NAMALWA (cell line): ENCODE measurements at regions not wholly inside any gene's neighbourhood (a gene's known extent, or its start where the extent isn't known, plus 50 kb on each side); places are given as distances from the start of the nearest gene placed in this dataset.
"Not testable (repeated sequence)": the region's sequence is repeated elsewhere in the genome, so short reads cannot be mapped to it uniquely, and the experiment has no call there.

ENCODE experiments used
- DNase-seq: peaks from one replicate; pipeline ENCODE4 v3.0.0-alpha.2; 2015; ENCODE audit warnings: low spot score

DNA sequence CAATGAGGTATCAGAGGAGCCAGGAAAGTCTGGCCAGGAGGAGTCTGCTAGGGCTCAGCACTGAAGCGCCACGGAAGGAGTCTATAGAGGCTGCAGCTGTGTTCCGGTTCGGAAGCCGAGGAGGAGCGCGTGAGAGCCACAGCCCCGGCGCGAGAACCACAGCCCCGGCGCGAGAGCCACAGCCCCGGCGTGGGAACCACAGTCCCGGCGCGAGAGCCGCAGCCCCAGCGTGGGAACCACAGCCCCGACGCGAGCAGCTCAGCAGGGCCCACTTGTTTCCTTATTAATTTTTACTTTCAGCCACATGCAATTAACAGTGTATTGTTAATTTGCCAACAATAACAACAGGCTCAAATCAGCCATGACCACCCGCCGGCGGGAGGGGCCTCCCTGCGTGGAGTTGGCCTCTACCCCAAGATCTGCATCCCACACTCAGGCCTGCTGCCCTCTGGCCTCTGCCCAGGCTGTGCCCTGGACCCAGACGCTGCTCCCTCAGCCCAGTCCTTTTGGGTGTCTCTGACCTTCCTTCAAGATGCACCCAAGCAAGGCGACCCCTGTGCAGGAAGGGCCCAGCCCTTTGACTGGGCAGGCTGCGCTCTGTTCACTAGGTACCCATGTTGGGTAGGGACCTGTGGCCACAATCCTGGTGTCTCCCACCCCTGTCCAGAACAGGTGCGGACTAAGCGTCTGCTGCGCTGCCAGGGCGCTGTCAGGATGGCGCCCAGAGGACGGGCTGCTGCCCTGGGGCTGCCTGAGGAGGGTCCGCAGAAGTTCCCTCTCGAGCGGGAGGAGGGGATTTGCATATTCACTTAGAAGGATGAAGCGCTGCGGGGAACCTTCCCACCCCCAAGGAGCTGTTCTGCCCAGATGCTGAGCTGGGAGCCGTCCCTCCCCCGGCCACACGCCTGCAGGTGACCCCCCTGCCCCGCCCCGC, 113.8 kb downstream of the ADRA2C start:
- DNase-seq: peak; percentile 46

DNA sequence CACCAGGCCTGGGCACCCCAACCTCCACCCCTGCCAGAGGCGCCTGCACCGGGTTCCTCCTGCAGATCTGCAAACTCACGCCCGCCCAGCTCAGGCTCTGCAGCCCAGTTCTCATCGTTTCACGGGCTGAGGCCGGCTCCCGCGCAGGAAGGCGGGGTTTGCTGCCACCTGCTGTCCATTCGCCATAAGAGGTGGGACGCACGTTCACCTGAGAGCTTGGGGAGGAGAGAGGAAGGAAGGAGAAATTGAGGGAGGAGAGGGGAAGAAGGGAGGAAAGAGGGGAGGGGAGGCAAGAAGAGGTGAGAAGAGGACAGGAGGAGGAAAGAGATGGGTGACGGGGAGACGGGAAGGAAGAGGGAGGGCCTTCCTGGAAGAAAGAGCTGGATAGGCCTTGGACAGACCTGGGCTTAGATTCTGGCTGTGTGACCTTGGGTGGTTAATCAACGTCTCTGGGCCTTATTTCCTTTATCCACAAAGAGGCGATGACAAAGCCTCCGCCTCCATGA, 114.5 kb downstream of the ADRA2C start:
- peak; percentile 83 for DNase-seq

DNA sequence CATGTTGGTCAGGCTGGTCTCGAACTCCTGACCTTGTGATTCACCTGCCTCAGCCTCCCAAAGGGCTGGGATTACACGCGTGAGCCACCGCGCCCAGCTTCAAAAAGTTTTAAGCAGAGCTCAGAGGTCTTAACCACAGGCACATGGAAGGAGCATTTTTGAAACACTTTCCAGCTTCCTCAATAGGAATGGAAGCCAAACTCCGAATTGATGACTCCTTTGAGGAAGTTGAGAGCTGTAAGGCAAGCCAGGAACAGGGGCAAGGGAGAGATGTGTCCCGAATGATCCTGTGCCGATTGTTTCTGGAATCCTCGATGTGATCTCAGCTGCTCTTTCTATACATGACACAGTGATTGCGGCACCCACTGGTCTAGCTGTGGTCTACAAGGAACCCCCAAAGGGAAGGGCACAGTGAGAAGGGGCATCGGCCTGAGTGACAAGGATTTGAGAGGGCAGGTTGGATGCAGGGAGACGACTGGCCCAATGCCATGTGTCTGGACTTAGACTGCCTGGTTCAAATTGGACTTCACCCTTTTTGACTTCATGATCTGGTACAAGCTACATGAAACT, 116.2 kb downstream of the ADRA2C start:
- not testable (repeated sequence) for DNase-seq

DNA sequence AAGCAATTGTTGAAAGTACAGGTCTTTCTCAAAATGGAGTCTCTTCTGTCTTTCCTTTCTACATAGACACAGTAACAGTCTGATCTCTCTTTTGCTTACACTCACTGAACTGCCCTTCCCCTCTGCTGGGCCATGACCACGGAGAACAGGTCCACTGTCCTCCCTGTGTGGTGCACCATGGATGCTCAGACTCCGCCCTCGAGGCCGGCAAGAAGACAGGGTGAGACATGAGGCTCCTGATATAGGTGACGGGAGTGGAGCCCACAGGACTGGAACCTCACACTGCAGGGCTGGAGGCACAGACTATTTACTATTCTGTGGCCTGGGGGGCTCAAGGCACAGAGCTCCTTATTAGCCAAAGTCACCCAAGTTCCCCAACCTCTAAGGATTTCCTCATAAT, 118.1 kb downstream of the ADRA2C start:
- not testable (repeated sequence) for DNase-seq

DNA sequence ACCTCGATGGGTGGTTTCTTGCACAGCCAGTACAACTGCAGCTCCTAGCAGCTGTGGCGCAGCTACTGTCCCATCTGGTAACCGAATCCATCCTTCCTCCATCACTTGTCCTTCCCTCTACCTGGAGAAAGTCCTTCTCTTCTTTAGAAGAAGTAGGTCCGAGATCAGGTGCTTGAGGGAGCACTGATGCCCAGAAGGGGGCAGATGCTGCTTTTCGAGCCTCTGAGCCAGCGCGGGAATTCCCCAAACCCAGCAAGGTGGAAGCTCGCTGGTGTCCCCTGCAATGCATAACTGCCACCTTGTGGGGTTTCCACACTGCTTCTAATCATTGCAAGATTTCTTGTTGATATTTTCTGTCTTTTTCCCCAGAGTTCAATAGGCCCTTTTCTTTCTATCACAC, 127.4 kb downstream of the ADRA2C start:
- peak; percentile 53 for DNase-seq

DNA sequence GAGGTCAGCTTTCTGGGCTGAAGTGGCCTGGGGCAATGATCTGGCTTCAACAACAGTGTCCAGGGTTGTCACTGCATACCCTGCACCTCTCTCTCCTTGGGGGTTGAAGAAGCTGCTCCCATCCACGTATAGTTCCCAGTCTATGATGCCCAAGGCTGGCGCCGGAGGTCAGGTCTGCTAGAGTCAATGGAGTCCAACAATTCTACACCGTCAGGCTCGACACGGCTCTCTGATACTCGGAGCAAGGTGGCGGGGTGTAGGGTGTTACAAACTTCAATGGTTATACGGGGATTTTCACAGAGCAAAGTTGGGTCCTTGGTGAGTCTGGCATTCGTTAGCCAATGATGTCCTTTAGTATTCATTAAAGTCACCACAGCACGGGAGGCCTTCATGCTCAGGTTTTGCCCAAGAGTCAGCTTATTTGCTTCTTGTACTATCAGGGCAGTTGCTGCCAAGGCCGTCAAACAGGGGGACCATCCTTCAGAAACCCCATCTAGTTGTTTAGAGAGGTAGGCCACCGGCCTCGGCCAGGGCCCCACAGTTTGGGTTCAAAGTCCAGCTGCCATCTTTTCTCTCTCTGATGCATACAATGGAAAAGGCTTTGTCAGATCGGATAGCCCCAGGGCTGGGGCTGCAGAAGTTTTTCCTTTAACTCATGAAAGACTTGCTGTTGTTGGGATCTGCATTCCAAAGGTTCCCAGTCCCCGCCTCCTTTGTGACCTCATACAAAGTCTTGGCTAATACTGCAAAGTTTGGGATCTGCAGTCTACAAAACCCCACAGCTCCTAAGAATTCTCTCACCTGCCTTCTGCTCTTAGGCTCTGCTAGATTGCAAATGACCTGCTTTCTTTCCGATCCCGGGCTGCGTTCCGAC, 128.1 kb downstream of the ADRA2C start:
- not testable (repeated sequence) for DNase-seq

DNA sequence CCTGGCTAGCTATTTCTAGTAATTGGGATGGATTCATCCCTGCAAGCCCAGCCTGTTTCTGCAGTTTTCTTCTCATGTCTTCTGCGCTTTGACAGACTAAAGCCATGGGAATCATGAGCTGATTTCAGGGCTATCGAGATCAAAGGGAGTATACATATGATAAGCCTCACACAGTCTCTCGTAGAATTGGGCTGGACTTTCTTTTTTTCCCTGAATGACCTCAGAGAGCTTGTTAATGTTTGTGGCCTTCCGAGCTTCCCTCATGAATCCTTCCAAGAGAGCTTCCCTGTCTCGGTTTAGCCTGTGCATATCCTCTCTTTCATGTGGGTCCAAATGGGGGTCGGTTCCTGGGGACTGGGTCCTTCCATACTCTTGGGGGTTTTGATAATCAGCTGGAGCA, 130.3 kb downstream of the ADRA2C start:
- no peak for DNase-seq

DNA sequence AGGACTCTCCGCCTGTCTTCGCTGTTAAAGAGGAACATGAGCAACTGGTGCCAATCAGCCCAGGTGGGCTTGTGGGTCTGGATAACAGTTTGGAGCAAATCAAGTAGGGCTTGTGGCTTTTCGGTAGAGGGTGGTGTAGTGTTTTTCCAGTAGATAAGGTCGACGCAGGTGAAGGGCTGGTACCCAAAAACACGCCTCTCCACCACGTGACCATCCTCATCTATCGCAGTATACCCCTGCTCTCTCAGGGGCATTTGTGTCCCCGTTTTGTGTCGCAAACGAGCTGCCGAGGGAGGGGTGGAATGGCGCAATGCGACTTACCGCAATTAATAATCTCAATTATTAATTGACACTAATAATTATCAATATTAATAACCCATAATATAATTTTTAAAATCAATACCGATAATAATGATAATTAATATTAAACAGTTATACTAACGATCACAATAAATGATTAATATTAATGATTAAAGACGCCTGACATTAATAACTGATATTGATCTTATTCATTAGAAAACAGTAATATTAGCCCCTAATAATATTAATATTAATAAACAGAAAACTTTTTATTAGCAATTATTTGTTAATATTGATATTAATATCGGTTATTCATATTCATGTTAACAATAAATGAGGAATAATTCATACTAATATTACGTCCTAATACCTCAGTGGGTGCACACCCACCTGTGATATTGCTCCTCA, 130.8 kb downstream of the ADRA2C start:
- DNase-seq: not testable (repeated sequence)

DNA sequence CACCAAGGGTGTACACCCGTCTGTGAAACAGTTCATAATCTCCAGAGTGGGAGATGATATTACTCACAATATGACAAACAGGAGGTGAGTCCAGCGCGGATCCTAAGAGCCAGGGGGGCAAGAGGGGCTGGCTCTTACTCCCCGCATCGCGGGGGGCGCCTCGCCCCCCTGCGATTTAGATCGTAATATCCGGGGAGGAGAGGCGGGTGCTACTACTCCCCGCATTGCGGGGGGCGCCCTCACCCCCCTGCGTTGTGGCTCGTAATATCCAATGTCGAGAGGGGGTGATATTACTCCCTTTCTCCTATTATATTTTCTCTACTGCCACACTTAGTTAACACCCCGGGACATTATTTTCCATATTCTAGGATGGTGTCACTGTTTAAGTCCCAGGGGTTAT, 131.9 kb downstream of the ADRA2C start:
- DNase-seq: no peak

DNA sequence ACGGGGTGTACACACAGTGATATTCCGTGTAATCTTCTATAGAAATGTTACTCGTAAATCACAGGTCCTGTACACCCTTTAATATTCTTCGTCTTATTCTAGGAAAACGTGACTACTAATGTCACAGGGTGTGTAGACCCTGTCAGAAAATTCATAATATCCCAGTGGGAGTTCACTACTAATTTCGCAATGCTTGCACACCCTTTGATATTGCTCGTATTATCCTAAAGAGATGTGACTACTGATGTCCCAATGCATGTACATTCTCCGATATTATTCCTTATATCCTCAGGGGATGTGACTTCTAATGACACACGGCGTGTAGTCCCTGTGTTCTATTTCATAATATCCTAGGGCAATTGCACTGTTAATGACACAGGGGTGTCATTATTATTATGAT, 132.7 kb downstream of the ADRA2C start:
- DNase-seq: not testable (repeated sequence)

DNA sequence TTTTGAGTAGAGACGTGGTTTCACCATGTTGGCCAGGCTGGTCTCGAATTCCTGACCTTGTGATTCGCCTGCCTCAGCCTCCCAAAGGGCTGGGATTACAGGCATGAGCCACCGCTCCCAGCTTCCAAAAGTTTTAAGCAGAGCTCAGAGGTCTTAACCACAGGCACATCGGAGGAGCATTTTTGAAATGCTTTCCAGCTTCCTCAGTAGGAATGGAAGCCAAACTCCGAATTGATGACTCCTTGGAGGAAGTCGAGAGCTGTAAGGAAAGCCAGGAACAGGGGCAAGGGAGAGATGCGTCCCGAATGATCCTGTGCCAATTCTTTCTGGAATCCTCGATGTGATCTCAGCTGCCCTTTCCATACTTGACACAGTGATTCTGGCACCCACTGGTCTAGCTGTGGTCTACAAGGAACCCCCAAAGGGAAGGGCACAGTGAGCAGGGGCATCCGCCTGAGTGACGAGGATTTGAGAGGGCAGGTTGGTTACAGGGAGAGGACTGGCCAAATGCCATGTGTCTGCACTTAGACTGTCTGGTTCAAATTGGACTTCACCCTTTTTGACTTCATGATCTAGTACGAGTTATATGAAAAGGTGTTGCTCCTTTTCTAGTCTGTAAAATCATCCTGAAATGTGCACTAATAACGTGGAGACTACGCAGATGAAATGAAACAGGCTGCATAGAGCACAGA, 138.2 kb downstream of the ADRA2C start:
- DNase-seq: not testable (repeated sequence)

DNA sequence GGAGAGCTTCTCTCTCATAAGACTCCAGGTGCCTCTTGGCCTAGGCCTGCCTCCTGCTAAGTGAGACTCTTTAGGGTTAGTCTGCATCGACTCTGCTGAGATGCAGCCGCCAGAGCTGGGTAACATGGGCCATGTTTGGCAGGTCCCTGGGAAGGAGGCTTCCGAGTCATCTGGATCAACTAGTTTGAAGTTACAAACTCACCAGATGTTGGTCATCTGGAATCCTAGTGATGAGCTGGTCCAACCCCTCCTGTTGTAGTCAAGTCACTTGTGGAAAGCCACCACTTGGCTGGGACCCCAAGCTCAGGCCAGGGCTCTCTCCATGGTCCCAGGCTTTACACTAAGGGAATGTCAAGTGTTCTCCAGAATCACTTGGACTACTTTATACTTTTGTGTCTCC, 143.4 kb downstream of the ADRA2C start:
- DNase-seq: not testable (repeated sequence)

DNA sequence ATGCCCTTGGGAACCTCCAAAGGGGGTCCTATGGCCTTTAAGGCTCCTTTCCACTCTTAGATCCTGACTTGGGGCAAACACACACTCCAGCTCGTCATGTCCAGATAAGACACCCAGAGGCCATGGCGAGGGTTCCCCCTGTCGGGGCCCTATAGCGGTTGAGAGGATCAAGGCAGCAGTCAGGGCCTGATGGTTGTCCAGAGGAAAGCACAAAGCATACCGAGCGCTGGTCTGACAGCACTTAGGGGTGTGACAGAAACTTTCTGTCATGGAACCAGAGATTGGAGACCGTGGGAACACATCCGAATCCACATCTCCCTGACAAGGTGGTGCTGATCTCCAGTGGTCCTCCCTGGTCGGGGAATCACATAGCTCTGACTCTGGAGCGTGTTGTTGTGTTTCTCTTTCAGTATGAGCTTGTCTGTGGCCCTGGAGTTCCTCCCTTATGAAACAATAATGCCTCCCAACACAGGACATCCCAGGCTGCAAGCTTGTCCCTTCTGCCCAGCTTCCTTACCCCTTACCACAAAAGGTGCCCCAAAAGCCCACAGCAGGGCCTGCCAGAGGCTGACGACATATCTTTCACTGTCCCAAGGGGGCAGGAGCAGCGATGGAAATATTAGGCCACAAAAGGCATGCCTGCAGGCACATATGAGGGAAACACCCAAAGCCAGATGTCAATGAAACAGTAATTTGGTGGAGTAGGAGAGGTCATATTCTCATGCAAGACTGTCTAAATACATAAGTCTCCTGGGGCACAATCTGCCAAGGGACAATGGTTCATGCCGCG, 144.2 kb downstream of the ADRA2C start:
- not testable (repeated sequence) for DNase-seq

DNA sequence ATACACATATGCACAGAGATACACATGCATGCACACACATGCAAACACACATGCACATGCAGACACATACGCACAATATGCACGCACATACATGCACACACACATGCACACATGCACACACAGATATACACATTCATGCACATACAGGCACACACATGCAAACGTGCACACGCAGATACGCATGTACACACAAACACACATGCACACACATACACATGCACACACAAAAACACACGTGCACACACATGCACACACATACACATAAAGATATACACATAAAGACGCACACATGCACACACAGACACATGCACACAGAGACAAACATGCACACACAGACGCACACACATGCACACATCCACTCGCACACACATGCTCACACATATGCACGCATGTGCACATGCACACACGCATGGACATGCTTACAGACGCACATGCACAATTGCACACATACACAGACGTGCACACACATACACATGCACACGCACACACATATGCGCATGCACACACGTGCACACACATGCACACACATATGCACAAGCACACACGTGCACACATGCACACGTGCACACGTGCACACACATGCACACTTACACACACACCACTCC, 145.2 kb downstream of the ADRA2C start:
- DNase-seq: no peak

DNA sequence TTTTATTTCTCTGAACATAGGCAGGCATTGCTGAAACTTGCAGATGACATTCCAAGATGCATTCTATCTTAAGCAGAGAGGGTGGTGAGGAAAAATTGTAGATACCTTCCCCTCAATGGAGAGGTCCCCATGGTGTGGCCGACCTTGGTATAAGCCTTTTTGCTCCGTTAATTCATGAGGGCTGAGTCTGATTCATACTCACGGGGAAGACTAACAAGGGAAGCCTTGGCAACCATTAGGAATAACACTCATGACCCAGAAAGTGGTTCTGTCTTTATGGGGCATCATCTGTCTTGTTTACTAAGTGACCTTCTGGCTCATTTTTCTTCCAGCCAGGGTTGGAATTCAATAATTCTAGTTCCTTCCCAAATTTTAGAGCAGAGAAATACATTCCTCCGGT, 148.3 kb downstream of the ADRA2C start:
- not testable (repeated sequence) for DNase-seq

DNA sequence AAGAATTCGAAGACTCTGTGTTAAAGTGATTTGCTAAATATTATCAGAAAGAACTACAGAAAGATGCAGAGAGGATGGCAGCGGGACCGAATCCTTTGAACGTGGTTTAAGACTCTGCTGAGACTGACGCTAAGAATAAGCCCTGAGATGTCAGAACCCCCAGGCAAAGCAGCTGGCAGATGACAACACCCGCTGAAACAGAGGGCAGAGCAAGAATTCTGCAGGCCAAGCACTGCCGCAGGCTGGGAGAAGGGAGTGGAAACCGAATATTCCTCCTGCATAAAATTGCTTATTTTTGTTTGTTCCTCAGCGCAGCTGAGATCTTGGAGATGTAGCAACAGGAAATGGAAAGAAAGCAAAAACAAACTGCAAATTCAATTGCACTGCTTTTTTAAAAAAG, 153.3 kb downstream of the ADRA2C start:
- not testable (repeated sequence) for DNase-seq

DNA sequence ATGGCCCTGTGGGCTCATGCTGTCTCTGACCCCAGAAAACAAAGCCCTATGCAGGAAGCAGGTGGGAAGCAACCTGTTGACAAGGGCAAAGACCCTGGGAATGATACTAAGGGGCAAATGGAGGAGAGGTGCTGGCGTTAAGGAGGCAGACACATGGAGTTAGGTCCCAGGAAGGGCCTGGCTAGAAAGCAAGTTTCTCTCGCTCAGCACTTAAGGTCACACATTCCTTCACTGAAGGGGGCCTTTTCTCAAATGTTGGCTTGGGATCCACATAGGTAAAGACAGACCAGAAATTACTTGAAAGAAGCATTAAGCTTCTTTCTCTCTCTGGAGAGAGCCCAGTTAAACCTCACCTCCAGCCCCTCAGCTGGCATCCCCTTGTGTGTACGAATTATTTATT, 155.7 kb downstream of the ADRA2C start:
- not testable (repeated sequence) for DNase-seq

DNA sequence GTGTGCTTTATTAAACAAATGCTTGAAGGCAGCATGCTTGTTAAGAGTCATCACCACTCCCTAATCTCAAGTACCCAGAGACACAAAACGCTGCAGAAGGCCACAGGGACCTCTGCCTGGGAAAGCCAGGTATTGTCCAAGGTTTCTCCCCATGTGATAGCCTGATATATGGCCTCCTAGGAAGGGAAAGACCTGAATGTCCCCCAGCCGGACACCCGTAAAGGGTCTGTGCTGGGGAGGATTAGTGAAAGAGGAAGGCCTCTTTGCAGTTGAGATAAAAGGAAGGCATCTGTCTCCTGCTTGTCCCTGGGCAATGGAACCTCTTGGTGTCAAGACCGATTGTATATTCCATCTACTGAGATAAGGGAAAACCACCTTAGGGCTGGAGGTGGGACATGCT, 159.7 kb downstream of the ADRA2C start:
- not testable (repeated sequence) for DNase-seq

DNA sequence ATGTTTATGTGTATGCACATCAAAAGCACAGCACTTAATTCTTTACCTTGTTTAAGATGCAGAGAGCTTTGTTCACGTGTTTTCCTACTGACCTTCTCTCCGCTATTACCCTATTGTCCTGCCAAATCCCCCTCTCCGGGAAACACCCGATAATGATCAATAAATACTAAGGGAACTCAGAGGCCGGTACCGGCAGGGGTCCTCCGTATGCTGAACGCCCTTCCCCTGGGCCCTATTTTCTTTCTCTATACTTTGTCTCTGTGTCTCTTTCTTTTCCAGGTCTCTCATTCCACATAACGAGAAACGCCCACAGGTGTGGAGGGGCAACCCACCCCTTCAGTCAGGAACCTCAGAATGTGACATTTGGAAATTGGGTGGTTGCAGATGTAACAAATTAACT, 160.1 kb downstream of the ADRA2C start:
- not testable (repeated sequence) for DNase-seq
